ENCODE measurements at regions not wholly inside any gene's neighbourhood (a gene's known extent, or its start where the extent isn't known, plus 50 kb on each side); places are given as distances from the start of the nearest gene placed in this dataset.

DNA sequence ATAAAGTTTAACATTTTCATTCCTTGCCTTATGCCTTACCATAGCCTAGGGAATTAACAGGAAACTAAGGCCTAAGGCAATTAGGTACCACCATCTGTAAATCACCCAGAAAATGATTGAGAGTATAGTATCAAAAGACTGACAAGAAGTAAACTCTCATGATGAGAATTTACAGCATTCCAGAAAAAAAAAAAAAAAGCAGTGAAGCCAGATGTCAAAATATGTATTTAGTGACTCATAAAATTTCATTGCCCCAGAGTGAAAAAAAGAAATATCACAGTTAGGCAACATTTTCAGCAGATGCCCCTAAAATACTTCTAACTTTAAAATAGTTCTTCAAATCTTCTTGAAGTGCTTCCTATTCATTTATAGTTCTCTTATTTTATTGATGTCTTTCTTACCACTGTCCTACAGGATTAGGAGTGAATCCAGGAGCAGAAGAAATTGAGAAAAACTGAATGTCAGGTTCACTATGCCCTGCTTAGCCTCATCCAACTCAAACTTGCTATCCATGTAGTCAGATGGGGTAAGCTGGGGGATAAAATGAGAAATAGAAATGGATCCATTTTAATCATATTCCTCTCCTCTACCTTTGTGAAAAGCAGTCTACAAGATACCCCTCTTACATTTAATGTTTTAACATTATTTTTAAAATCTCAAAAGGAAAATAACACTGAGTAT lies 57.3 kb upstream of the TANK start:
- DNase-seq (ENCODE audit: low spot score) (no peak), FAIRE-seq (no peak)

- DNase-seq (ENCODE audit: low spot score) = no peak
- FAIRE-seq = no peak
Observed at GRCh38 chr2:161103451-161103831, 56.8 kb upstream of the TANK start.

GRCh38 chr2:161104054-161104553 lies 56.1 kb upstream of the TANK start:
- FAIRE-seq = no peak
- DNase-seq (ENCODE audit: low spot score) = no peak

DNA sequence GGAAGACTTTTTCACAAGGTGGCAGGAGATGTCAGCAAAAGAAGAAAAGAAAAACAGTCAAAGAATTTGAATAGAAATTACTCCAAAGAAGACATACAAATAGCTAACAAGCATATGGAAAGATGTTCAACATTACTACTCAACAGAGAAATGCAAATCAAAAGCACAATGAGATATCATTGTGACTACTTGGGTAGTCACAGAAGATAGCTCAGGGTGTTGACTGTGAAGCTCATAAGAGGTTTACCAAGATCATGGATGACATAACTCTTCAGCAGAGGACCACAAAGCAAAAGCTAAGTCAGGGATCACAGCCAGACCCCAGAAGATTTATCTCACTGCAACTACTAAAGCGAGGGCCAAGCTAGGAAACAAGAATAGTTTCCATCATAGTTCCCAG lies 53.0 kb upstream of the TANK start:
- FAIRE-seq (no peak), DNase-seq (ENCODE audit: low spot score) (no peak)

All from urothelium cell line (cell line).